WTC11 (cell line): ENCODE measurements at regions not wholly inside any gene's neighbourhood (a gene's known extent, or its start where the extent isn't known, plus 50 kb on each side); places are given as distances from the start of the nearest gene placed in this dataset.
A peak's percentile ranks its signal among the peaks of the same experiment; 100 is the strongest.

ENCODE experiments used
- ATAC-seq: fragments of 200-7000 bp; cut with Tn5 transposase; 2 replicates; pipeline ENCODE4 v1.10.0; 2021; ENCODE audit warnings: mild to moderate bottlenecking, moderate library complexity
- CTCF ChIA-PET: fragments of 300-600 bp; sonication (Branson Sonifier 250); formaldehyde crosslinking; loops from one replicate; lab custom pipeline; 2021; ENCODE audit warnings: antibody characterized with exemption; lab: Charles Lee
- POLR2A ChIA-PET: fragments of 350-600 bp; sonication (Branson Sonifier 250); formaldehyde crosslinking; loops from one replicate; lab custom pipeline; 2021; ENCODE audit warnings: antibody characterized with exemption; lab: Charles Lee
- DNase-seq: peaks from one replicate; pipeline ENCODE4 v3.0.0; 2021; ENCODE audit warnings: low spot score
- H3K27ac Mint-ChIP-seq: 2 replicates; pipeline ENCODE4 v1.8.0; 2021; ENCODE audit warnings: mixed read lengths
- H3K27me3 Mint-ChIP-seq: 2 replicates; pipeline ENCODE4 v1.8.0; 2021; ENCODE audit warnings: low read depth, mild to moderate bottlenecking, moderate library complexity, mixed read lengths
- H3K36me3 Mint-ChIP-seq: 2 replicates; pipeline ENCODE4 v1.8.0; 2021; ENCODE audit warnings: mixed read lengths
- H3K4me1 Mint-ChIP-seq: 2 replicates; pipeline ENCODE4 v1.8.0; 2022; ENCODE audit warnings: mixed read lengths
- H3K4me3 Mint-ChIP-seq: 2 replicates; pipeline ENCODE4 v1.8.0; 2021; ENCODE audit warnings: mild to moderate bottlenecking, moderate library complexity, mixed read lengths
- H3K9me3 Mint-ChIP-seq: 2 replicates; pipeline ENCODE4 v1.8.0; 2021; ENCODE audit warnings: mixed read lengths
- ERG ChIP-seq: fragments of 250-450 bp; sonication (Bioruptor Pico); IDR thresholded peaks from 2 replicates; pipeline ENCODE4 v1.8.0; 2021; ENCODE audit warnings: mild to moderate bottlenecking
- GABPB1 ChIP-seq: sonication (generic); formaldehyde crosslinking; IDR thresholded peaks from 2 replicates; pipeline ENCODE4 v1.8.1; 2023; ENCODE audit warnings: mild to moderate bottlenecking, missing genetic modification reagents
- IRF2 ChIP-seq: sonication (generic); formaldehyde crosslinking; IDR thresholded peaks from 2 replicates; pipeline ENCODE4 v1.8.0; 2022; ENCODE audit warnings: low read depth, missing genetic modification reagents, borderline replicate concordance
- NFE2L1 ChIP-seq: sonication (generic); formaldehyde crosslinking; IDR thresholded peaks from 2 replicates; pipeline ENCODE4 v1.8.1; 2023; ENCODE audit warnings: missing genetic modification reagents
- NR2C2 ChIP-seq: sonication (generic); formaldehyde crosslinking; IDR thresholded peaks from 2 replicates; pipeline ENCODE4 v1.8.0; 2022; ENCODE audit warnings: mild to moderate bottlenecking, missing genetic modification reagents
- PRDM15 ChIP-seq: sonication (generic); formaldehyde crosslinking; IDR thresholded peaks from 2 replicates; pipeline ENCODE4 v1.8.0; 2022; ENCODE audit warnings: missing genetic modification reagents
- RORB ChIP-seq: fragments of 250-450 bp; sonication (Bioruptor Pico); IDR thresholded peaks from 2 replicates; pipeline ENCODE4 v1.9.0; 2021; ENCODE audit warnings: mild to moderate bottlenecking
- TCF7 ChIP-seq: sonication (generic); formaldehyde crosslinking; IDR thresholded peaks from 2 replicates; pipeline ENCODE4 v1.8.0; 2022; ENCODE audit warnings: mild to moderate bottlenecking, low read depth, missing genetic modification reagents, moderate library complexity
- ZBTB21 ChIP-seq: sonication (generic); formaldehyde crosslinking; IDR thresholded peaks from 2 replicates; pipeline ENCODE4 v1.8.1; 2023; ENCODE audit warnings: mild to moderate bottlenecking, missing genetic modification reagents, borderline replicate concordance
- ZNF423 ChIP-seq: fragments of 250-450 bp; sonication (Bioruptor Pico); IDR thresholded peaks from 2 replicates; pipeline ENCODE4 v2.1.2; 2022; ENCODE audit warnings: mild to moderate bottlenecking, moderate library complexity
- ZNF425 ChIP-seq: fragments of 250-450 bp; sonication (Bioruptor Pico); conservative IDR thresholded peaks from 2 replicates; pipeline ENCODE4 v1.9.0; 2021; ENCODE audit warnings: mild to moderate bottlenecking
- ZNF671 ChIP-seq: fragments of 250-450 bp; sonication (Bioruptor Pico); IDR thresholded peaks from 2 replicates; pipeline ENCODE4 v1.8.0; 2021; ENCODE audit warnings: mild to moderate bottlenecking
- TF ChIP-seq, protein P1 (sequence below): fragments of 250-450 bp; sonication (Bioruptor Pico); IDR thresholded peaks from 2 replicates; pipeline ENCODE4 v1.9.0; 2021; ENCODE audit warnings: mild to moderate bottlenecking, borderline replicate concordance
- TF ChIP-seq, protein P2 (sequence below): sonication (generic); formaldehyde crosslinking; IDR thresholded peaks from 2 replicates; pipeline ENCODE4 v1.8.1; 2023; ENCODE audit warnings: mild to moderate bottlenecking, missing genetic modification reagents
- TF ChIP-seq, protein P3 (sequence below): fragments of 250-450 bp; sonication (Bioruptor Pico); IDR thresholded peaks from 2 replicates; pipeline ENCODE4 v1.9.0; 2021; ENCODE audit warnings: mild to moderate bottlenecking
- TF ChIP-seq, protein P4 (sequence below): sonication (generic); formaldehyde crosslinking; IDR thresholded peaks from 2 replicates; pipeline ENCODE4 v1.8.0; 2022; ENCODE audit warnings: mild to moderate bottlenecking, missing genetic modification reagents

- no peak for TF ChIP-seq IRF2 (CRISPR knock-in tag)
- no peak for TF ChIP-seq ZBTB21 (CRISPR knock-in tag)
- TF ChIP-seq RORB (CRISPR knock-in tag), result no peak
- no peak for TF ChIP-seq TCF7 (CRISPR knock-in tag)
- TF ChIP-seq, protein P1, sequence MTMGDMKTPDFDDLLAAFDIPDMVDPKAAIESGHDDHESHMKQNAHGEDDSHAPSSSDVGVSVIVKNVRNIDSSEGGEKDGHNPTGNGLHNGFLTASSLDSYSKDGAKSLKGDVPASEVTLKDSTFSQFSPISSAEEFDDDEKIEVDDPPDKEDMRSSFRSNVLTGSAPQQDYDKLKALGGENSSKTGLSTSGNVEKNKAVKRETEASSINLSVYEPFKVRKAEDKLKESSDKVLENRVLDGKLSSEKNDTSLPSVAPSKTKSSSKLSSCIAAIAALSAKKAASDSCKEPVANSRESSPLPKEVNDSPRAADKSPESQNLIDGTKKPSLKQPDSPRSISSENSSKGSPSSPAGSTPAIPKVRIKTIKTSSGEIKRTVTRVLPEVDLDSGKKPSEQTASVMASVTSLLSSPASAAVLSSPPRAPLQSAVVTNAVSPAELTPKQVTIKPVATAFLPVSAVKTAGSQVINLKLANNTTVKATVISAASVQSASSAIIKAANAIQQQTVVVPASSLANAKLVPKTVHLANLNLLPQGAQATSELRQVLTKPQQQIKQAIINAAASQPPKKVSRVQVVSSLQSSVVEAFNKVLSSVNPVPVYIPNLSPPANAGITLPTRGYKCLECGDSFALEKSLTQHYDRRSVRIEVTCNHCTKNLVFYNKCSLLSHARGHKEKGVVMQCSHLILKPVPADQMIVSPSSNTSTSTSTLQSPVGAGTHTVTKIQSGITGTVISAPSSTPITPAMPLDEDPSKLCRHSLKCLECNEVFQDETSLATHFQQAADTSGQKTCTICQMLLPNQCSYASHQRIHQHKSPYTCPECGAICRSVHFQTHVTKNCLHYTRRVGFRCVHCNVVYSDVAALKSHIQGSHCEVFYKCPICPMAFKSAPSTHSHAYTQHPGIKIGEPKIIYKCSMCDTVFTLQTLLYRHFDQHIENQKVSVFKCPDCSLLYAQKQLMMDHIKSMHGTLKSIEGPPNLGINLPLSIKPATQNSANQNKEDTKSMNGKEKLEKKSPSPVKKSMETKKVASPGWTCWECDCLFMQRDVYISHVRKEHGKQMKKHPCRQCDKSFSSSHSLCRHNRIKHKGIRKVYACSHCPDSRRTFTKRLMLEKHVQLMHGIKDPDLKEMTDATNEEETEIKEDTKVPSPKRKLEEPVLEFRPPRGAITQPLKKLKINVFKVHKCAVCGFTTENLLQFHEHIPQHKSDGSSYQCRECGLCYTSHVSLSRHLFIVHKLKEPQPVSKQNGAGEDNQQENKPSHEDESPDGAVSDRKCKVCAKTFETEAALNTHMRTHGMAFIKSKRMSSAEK (CRISPR knock-in tag), result no peak
These were observed 150.1 kb upstream of the DLGAP1 start (continued) for GRCh38 chr18:4605212-4605611.

DNA sequence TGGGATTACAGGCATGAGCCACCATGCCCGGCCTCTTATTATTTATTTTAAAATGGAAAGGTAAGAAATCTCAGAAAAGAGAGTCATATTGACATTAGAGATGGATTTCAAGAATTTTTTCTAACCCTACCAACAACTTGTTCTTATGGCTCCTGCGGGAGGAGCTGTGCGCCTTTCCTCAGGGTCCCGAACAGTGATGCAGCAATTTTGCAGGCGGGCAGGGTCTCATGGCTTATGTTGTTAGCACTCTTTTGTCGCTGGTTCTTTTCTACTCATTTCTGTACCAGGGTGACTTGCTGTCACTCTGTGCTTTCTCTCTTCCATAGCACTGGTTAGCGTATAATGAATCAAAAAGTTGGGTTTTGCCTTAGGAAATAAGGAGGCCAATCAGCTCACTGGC, 148.8 kb upstream of the DLGAP1 start:
- DNase-seq, result peak; percentile 25
- H3K4me1 Mint-ChIP-seq, result peaks cover 11% of the 10 kb centered on the region
- no peak overlapping the region for H3K27ac Mint-ChIP-seq
- peak; percentile 89 for TF ChIP-seq NFE2L1 (CRISPR knock-in tag)
- no peak for TF ChIP-seq ZNF671 (CRISPR knock-in tag)
- H3K4me3 Mint-ChIP-seq, result no peak overlapping the region
- peak; percentile 59 for ATAC-seq
- ChIA-PET POLR2A (no interaction called here), CTCF (interaction anchor here (1.6 kb wide), 1 partner anchor 155 kb away, joined by 3 read pairs; no protein-coding TSS in a partner anchor)
- H3K36me3 Mint-ChIP-seq, result no peaks in the 10 kb centered on the region
- no peaks in the 10 kb centered on the region for H3K9me3 Mint-ChIP-seq
- no peaks in the 10 kb centered on the region; the same call in 1 of the 2 replicates for H3K27me3 Mint-ChIP-seq

- POLR2A ChIA-PET, result no interaction called here
- H3K36me3 Mint-ChIP-seq, result no peaks in the 10 kb centered on the region
- CTCF ChIA-PET, result interaction anchor here (0.6 to 2.1 kb wide), 4 partner anchors 417 to 554 kb away, joined by 3 to 6 read pairs (median 4); no protein-coding TSS in a partner anchor
- ATAC-seq (peak; percentile 90), DNase-seq (peak; percentile 51)
- H3K4me1 Mint-ChIP-seq, result peaks cover 13% of the 10 kb centered on the region
- no peaks in the 10 kb centered on the region for H3K27me3 Mint-ChIP-seq
- H3K9me3 Mint-ChIP-seq, result no peaks in the 10 kb centered on the region
- no peak overlapping the region for H3K27ac Mint-ChIP-seq
- no peak overlapping the region for H3K4me3 Mint-ChIP-seq
- TF ChIP-seq, protein P2, sequence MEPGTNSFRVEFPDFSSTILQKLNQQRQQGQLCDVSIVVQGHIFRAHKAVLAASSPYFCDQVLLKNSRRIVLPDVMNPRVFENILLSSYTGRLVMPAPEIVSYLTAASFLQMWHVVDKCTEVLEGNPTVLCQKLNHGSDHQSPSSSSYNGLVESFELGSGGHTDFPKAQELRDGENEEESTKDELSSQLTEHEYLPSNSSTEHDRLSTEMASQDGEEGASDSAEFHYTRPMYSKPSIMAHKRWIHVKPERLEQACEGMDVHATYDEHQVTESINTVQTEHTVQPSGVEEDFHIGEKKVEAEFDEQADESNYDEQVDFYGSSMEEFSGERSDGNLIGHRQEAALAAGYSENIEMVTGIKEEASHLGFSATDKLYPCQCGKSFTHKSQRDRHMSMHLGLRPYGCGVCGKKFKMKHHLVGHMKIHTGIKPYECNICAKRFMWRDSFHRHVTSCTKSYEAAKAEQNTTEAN, result no peak
- TF ChIP-seq PRDM15 (CRISPR knock-in tag) (no peak), ZNF425 (no peak), ERG (CRISPR knock-in tag) (no peak), NR2C2 (no peak), GABPB1 (CRISPR knock-in tag) (no peak), ZNF423 (no peak)
- TF ChIP-seq, protein P3, sequence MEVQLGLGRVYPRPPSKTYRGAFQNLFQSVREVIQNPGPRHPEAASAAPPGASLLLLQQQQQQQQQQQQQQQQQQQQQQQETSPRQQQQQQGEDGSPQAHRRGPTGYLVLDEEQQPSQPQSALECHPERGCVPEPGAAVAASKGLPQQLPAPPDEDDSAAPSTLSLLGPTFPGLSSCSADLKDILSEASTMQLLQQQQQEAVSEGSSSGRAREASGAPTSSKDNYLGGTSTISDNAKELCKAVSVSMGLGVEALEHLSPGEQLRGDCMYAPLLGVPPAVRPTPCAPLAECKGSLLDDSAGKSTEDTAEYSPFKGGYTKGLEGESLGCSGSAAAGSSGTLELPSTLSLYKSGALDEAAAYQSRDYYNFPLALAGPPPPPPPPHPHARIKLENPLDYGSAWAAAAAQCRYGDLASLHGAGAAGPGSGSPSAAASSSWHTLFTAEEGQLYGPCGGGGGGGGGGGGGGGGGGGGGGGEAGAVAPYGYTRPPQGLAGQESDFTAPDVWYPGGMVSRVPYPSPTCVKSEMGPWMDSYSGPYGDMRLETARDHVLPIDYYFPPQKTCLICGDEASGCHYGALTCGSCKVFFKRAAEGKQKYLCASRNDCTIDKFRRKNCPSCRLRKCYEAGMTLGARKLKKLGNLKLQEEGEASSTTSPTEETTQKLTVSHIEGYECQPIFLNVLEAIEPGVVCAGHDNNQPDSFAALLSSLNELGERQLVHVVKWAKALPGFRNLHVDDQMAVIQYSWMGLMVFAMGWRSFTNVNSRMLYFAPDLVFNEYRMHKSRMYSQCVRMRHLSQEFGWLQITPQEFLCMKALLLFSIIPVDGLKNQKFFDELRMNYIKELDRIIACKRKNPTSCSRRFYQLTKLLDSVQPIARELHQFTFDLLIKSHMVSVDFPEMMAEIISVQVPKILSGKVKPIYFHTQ (CRISPR knock-in tag), result no peak
- TF ChIP-seq, protein P4, sequence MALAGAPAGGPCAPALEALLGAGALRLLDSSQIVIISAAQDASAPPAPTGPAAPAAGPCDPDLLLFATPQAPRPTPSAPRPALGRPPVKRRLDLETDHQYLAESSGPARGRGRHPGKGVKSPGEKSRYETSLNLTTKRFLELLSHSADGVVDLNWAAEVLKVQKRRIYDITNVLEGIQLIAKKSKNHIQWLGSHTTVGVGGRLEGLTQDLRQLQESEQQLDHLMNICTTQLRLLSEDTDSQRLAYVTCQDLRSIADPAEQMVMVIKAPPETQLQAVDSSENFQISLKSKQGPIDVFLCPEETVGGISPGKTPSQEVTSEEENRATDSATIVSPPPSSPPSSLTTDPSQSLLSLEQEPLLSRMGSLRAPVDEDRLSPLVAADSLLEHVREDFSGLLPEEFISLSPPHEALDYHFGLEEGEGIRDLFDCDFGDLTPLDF (CRISPR knock-in tag), result no peak
These were observed 144.2 kb upstream of the DLGAP1 start for GRCh38 chr18:4599312-4599711.
